HG03175 (cell line): ENCODE measurements at regions not wholly inside any gene's neighbourhood (a gene's known extent, or its start where the extent isn't known, plus 50 kb on each side); places are given as distances from the start of the nearest gene placed in this dataset.

Experiments
- ATAC-seq: cut with Tn5 transposase; IDR thresholded peaks from one replicate; pipeline ENCODE4 v1.9.1; 2021; ENCODE audit warnings: mild to moderate bottlenecking, moderate library complexity; ENCODE audit not compliant: unreplicated experiment

DNA sequence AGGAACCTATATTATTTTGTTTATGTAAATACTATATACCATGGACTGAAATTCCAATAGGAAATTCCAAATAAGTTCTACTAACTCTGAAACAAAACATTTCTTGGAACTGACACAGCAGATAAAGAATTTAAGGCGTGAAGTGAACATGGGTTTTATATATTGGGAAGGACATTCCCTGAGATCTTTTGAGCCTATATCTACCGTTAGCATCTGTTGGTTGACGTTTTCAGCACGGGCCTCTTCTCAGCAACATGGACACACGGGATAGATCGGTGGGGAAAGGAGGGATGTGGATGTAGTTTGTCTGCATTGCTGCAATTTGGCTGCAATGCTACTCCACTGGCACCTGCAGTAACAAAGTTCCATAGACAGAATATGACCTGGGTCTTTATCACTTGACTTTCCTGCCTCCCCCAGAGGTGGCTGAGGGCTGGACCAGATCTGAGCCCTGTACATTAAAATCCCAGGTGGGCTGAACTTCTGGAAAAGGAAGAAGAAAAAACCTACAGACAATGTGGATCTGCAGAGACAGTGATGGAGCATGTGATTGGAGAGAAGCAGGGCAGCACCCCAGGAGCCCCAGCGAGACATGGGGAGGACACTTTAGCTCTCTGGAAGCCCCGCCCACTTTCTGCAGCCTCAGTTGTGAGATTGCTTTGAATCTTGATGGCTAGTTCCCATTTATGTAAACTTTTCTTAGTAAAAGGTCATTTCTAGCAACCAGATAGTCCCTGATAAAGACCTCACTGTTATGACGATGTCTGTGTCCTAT, 91.2 kb upstream of the CPEB4 start:
- no peak for ATAC-seq

DNA sequence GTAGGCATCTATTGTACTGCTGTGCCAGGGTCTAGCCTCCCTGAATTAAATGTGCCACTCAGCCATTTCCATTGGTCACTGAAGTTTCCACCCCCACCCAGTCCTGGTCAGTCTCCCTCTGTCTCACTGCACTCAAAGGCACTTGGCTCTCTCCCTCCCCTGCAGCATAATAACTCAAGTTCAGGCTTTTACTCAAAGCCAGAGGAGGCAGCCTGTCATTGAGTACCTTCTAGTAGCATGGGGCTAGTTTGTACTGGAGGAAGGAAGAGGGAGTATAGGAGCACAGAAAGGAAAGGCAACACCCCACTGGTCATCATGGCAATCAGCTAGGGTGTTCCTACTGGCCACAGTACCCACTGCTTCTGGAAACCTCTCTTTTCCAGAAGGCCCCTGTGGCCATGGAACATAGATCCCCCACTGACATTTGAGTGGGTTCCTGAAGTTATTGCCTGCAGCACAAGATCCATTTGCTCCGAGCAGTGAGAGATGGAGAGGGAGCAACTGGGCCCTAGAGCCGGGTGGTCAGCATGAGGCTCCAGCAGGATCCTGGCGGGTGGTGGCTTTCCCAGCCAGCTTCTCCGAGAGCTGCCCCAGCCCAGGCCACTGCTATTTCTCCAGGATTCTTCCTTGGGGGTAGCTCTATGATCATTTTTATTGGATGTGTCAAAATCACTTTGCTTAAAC, 89.9 kb upstream of the CPEB4 start:
- ATAC-seq = no peak

DNA sequence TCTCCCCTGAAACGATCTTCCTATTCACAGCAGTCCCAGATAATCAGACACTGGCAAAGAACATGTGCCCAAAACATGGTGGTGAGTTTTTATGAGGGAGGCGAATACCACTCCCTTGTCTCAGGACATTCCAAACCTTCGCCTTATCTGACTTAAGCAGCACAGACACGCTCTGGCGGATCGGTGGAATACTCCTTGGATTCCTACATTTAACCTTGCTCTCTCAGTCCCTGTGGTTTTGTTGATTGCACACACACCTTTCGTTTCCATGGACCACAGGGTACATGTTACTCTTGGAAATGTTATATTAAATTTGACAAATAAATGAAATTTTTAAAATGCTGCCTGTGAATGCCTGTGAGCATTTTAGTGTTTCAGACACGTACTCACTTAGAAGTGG, 87.8 kb upstream of the CPEB4 start:
- ATAC-seq = no peak

DNA sequence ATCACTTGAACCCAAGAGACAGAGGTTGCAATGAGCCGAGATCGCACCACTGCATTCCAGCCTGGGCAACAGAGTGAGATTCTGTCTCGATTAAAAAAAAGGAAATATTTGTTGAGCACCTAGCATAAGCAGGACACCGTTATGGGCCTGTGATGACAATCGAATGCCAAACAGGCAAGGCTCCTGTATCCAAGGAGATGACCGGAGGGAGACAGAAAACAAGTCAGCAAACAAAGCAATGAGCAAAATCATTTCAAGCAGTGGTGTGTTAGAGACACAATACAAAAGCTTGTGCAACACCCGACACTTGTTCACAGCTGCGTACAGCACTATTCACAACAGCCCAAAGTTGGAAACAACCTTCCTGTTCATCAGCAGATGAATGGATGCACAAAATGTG, 87.1 kb upstream of the CPEB4 start:
- ATAC-seq = no peak

DNA sequence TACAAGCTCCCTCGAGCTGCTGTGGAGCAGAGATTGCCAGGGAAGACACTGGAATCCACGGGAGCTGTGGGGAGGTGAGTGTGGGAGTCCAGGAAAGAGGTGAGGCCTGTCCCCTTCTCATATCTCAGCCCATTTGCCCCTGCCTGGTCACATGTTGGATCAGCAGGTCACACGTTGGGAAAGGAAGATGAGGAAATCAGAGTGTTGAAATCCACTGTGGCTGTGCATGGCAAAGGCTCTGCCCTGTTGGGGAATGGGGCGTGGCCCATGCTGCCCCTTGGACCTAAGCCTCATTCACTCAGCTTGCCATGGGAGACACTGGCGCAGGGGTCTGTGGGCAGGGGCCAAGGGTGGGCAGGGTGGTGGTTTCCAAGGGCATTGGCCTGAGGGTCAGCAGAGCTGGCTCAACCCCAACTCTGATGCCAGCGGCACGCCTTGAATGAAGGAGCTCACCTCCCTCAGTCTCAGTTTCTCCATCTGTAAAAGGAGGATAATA, 85.4 kb upstream of the CPEB4 start:
- no peak for ATAC-seq

DNA sequence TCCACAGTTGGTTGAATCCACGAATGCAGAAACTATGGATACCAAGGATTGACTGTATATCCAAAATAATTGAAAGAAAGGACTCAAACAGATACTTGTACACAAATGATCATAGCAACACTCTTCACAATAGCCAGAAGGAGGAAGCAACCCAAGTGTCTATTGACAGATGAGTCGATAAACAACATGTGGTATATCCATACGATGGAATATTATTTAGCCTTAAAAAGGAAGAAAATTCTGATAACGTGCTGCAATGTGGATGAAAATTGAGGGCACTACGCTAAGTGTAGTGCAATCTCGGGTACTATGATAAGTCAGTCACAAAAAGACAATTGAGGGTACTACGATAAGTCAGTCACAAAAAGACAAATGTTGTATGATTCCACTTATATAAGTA, 83.6 kb upstream of the CPEB4 start:
- ATAC-seq = no peak

DNA sequence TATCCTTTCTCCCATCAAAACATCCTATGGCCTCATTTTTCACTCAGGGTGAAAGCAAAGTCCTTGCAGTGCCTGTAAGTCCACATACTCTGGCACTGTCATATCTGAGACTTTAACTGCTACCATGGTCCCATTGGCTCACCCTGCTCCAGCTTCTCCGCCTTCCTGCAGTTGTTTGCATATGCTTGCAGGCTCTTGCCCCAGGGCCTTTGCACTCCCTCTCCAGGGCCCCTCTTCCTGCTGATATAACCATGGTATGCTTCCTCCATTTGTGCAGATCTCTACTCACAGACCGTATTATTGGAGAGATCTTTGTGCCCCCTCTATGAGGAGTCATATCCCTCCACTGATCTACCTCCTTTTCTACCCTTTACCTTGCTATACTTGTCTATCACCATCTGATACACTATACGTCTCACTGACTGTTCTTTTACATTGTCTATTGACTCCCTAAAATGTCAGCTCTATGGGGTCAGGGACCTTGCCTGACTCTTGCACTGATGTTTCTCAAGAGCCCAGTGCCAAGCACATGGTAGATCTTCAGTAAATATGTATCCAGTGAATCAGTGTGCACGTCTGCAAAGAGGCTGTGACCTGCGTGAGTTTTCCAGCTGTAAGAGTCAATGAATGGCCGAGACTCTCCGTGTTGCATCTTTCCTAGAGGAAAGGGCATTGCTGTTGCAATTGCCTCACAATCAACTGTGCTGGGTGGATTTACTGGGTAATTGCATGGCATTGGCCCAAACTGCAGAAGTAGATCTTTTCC, 81.7 kb upstream of the CPEB4 start:
- ATAC-seq = no peak

DNA sequence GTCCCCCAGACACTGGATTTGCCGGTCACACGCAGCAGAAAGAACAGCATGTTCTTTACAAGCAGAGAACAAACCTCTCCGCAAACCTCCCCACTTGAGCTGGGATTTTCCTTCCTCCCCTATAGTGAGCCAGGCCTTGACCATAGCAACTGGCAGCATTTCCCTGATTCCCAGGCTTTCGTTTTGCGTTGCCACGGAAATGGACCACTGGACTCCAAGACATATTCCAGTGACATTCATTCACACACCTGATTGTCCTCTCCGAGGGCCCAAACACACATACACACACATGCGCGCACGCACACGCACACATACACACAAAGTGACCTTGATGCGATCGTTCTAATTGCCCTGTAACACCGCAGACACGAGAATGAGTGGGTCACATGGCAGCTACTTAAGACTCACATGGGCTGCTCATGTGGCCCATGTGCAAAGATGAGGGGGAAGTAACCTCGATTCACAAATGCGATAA, 80.9 kb upstream of the CPEB4 start:
- no peak for ATAC-seq

DNA sequence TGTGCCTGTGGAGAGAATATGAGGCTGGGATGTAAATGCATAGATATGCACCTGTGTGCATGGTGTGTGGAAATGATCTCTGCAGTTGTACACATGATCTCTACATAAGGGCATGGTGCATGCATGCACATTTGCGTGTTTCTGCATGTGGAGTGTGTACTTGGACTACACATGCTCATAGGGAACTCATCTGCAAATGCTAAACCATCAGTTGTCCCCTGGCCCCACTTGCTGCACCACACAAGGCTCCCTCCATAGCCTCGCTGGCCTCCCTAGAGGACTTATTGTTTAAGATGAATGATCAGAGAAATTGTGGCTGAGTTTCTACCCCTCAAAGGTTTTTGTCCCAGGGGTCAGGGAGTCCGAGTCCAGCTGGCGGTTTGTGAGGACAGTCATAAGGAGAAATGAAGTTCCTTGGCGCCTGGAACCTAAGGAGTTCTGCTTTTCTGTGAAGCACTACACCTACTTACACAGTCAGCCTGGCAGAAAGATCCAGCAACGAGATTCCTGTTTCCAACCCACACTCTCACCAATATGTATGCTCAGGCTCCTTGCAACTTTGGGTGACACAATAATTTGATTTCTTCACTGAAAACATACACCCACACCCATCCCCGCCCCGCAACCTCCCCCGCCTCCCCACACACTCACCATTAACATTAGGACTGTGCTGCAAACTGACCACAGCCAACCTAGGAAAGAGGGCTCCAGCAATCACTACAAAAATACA, 79.9 kb upstream of the CPEB4 start:
- ATAC-seq = no peak

DNA sequence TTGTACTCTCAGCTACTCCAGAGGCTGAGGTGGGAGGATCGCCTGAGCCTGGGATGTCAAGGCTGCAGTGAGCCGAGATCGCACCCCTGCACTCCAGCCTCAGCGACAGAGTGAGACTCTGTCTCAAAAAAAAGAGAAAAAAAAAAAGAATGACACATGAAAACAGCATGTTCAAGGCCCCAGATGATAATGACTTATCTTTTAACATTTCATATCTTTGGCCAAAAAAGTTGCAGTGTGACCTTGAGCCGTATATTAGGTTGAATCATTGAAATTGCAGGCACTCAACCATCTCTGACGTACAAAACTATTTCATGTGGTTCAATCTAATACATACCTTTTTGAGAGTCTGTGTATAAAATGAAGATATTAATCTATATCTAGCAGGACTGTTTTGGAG, 79.1 kb upstream of the CPEB4 start:
- ATAC-seq = no peak

DNA sequence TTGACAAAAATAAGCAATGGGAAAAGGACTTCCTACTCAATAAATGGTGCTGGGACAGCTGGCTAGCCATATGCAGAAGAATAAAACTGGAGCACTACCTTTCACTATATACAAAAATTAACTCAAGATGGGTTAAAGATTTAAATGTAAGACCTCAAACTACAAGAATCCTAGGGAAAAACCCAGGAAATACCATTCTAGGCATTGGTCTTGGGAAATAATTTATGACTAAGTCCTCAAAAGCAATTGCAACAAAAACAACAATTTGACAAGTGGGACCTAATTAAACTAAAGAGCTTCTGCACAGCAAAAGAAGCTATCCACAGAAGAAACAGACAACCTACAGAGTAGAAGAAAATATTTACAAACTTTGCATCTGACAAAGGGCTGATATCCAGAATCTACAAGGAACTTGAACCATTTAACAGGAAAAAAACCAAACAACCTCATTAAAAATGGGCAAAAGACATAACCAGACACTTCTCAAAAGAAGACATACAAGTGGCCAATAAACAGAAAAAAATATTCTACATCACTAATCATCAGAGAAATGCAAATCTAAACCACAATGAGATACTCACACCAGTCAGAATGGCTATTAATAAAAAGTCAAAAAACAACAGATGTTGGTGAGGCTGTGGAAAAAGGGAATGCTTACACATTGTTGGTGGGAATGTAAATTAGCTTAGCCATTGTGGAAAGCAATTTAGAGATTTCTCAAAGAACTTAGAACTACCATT, 75.2 kb upstream of the CPEB4 start:
- ATAC-seq = no peak

DNA sequence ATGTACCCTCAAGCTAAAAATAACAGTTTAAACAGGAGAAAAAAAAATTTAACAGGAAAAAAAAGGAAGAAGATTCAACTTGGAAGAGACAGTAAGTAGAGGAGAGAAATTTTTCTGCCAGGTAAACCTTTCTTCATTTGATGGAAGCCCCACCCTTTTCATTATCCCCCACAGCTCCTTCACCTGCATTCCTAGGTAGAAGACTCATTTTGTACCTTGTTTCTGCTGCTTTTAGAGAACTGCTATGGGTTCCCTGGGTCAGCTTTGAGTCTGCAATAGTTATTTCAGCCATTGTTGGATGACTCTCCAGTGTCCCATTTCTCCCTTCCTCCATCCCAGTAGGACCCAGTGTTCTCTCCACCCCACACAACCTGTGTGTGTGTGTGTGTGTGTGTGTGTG, 74.1 kb upstream of the CPEB4 start:
- ATAC-seq = no peak

DNA sequence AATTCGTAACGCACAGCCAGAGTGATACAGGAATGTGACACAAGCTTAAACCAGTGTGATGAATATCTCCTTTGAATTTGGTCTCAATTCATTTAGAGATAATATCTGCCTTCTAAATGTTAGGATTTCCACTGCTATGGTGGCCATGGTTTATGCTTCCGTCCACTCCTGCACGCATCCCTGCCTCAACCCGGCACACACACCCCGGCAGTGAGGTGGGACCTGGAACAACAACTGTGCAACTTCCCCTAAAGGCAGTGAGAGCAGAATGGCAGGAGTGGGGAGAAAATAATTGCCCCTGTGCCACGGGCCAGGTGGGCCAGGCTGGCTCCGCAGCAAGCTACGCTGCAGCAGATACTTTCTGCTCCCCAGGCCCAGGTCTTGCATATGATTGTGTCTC, 72.6 kb upstream of the CPEB4 start:
- ATAC-seq = no peak

DNA sequence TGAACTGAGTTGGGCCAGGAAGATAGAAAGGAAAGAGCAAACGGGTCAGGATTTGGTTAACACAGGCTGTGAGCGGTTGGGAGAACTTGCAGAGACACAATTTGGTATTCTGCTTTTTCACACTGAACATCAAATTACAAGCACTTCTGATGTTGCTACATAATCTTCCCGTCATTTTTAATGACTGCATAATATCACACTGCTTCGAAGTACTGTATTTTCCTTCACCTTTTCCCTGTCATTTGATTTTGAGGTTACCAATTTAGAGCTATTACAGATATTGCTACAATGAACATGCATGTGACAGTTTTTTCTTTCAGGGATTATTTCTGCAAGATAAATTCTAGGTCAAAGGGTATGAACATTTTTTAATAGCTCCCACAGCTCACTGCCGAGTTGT, 71.4 kb upstream of the CPEB4 start:
- ATAC-seq = no peak

DNA sequence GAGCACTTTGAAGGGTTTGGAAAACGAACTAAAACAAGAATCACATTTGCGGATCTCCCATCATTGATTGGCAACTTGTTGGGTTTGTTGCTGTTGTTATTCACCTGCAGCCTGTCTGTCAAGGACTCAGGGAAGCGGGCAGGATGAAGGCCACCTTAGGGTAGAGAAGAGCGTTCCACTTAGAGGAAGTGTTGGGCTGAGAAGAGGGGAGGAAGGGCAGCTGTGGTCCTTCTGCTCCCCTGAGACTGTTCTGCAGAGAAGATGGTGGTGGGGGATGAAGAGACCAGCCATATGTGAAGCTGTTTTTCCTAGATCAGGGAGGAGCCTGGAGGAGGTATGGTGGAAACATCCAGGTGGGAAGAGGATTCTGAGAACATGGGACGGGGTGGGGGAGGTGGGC, 70.6 kb upstream of the CPEB4 start:
- no peak for ATAC-seq

DNA sequence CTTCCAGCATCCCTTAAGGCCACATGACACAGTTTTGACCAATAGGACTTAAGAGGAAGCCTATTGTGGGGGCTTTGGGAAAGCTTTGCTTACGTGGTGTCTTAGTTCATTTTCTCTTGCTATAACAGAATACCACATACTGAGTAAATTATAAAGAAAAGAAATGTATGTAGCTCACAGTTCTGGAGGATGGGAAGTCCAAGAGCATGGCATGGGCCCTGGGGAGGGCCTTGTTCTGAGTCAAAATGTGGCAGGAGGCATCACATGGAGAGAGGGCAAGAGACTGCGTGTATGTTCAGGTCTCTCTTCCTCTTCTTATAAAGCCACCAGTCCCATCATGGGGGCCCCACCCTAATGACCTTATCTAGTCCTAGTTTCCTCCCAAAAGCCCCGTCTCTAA, 68.6 kb upstream of the CPEB4 start:
- ATAC-seq = no peak

DNA sequence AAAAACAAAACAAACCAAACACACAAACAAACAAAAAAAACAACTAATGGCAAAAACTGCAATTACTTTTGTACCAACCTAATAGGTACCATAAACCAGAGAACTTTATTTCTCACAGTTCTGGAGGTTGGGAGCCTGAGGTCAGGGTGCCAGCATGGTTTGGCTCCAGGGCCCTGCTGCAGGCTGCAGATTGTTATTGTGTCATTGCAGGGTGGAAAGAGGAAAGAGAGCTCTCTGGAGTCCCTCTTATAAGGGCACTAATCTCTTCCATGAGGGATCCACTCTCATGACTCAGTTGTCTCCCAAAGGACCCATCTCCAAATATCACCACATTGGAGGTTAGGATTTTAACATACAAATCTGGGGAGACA, 64.9 kb upstream of the CPEB4 start:
- no peak for ATAC-seq

DNA sequence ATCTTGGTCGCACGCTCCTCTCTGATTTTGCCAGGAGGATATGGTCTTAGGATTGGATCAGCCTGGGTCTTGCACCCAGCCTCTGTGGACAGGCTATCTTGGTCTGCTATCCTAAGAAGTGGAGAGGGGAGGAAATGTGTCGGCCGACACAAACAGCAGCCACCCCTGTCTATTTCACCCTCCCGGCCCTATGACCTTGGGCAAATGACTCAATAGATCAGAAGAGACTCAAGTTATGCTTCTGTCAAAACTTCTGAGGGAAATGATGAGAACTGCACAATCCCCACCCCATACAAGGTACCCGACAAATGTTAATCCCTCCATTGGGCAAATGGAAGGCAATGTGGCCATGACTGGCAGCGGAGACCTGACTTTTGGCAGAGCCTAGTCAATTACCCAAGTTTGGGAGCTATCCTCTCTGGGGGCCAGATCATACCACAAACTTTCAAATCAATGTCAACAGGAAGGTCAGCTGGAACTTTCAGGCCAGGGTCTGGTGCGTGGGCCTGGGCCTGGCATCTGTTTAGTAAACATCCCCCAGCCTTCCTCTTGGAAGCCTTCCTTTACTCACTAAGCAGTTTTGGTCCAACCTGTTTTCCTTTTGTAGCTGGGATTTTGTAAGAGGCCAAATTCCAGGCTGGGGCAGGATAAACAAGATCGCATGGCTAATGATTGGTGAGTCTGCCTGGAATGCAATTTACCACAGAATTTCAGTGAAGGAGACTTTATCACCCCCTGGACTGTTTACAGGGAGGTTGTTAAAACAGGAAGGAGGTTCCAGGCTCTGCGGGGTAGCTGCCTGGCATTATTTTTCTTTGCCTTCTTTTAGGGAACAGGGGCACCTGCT, 64.2 kb upstream of the CPEB4 start:
- ATAC-seq = no peak

DNA sequence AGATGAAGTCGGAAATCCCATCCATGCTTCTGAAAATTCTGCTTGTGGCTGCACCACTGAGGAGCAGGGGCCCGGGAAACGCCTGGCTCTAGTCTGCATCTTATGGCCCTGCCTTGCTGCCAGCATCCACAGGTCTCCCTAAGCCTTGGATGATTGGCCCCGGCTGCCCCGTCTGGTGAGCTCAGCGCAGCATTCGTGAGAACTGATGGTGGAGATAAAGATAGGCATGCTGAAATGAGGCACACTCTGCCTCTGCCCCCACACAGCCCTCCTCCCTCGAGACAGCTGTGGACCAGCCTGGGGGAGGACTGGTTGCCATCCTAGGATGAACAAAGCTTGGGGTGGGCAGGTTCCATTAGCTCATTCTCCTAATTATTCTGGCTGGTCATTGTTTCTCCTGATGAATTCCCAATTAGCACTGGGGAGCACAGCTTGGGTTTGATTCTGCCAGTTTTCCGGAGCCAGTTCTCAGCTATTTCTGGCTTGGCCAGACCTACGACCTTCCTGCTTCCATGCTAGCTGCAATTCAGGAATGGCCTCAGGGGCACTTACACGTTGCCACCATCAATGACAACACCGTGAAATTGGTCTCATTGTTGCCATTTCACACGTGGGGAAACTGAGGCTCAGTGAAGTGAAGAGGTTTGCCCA, 62.8 kb upstream of the CPEB4 start:
- ATAC-seq = no peak
